ENCODE measurements at regions not wholly inside any gene's neighbourhood (a gene's known extent, or its start where the extent isn't known, plus 50 kb on each side); places are given as distances from the start of the nearest gene placed in this dataset.

DNA sequence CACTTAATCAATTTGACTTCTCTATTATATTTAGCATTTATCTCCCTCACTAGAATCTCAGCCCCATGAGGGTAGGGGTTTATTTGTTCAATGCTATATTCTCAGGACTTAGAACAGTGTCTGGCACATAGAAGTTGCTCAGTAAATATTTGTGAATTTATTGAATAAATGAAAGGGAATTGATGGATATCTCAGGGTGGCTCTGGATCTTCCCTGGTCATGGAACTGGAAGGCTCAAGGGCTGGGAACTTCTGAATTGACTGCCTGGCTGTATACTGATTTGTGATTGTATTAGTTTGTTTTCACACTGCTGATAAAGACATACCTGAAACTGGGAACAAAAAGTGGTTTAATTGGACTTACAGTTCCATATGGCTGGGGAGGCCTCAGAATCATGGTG lies 57.2 kb downstream of the KIF4B start:
- TF ChIP-seq POLR2AphosphoS5 (IDR thresholded peaks at IDR 0.05; ENCODE audit: low read depth, low read length) (no peak), SIN3A (IDR thresholded peaks at IDR 0.05; ENCODE audit: borderline replicate concordance, insufficient read depth, low read depth, low read length) (no peak), TCF7L2 (IDR thresholded peaks at IDR 0.05; ENCODE audit: low read depth, low read length) (no peak)
- TF ChIP-seq, protein P1, sequence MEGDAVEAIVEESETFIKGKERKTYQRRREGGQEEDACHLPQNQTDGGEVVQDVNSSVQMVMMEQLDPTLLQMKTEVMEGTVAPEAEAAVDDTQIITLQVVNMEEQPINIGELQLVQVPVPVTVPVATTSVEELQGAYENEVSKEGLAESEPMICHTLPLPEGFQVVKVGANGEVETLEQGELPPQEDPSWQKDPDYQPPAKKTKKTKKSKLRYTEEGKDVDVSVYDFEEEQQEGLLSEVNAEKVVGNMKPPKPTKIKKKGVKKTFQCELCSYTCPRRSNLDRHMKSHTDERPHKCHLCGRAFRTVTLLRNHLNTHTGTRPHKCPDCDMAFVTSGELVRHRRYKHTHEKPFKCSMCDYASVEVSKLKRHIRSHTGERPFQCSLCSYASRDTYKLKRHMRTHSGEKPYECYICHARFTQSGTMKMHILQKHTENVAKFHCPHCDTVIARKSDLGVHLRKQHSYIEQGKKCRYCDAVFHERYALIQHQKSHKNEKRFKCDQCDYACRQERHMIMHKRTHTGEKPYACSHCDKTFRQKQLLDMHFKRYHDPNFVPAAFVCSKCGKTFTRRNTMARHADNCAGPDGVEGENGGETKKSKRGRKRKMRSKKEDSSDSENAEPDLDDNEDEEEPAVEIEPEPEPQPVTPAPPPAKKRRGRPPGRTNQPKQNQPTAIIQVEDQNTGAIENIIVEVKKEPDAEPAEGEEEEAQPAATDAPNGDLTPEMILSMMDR (IDR thresholded peaks at IDR 0.05) = no peak
- TF ChIP-seq, protein P2, sequence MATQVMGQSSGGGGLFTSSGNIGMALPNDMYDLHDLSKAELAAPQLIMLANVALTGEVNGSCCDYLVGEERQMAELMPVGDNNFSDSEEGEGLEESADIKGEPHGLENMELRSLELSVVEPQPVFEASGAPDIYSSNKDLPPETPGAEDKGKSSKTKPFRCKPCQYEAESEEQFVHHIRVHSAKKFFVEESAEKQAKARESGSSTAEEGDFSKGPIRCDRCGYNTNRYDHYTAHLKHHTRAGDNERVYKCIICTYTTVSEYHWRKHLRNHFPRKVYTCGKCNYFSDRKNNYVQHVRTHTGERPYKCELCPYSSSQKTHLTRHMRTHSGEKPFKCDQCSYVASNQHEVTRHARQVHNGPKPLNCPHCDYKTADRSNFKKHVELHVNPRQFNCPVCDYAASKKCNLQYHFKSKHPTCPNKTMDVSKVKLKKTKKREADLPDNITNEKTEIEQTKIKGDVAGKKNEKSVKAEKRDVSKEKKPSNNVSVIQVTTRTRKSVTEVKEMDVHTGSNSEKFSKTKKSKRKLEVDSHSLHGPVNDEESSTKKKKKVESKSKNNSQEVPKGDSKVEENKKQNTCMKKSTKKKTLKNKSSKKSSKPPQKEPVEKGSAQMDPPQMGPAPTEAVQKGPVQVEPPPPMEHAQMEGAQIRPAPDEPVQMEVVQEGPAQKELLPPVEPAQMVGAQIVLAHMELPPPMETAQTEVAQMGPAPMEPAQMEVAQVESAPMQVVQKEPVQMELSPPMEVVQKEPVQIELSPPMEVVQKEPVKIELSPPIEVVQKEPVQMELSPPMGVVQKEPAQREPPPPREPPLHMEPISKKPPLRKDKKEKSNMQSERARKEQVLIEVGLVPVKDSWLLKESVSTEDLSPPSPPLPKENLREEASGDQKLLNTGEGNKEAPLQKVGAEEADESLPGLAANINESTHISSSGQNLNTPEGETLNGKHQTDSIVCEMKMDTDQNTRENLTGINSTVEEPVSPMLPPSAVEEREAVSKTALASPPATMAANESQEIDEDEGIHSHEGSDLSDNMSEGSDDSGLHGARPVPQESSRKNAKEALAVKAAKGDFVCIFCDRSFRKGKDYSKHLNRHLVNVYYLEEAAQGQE (IDR thresholded peaks at IDR 0.05; ENCODE audit: insufficient read depth in 1 of 2, low read depth in 2 of 2, low read length in 1 of 2) = no peak
